Sigmoid colon (tissue), 4 donors: ENCODE measurements at regions not wholly inside any gene's neighbourhood (a gene's known extent, or its start where the extent isn't known, plus 50 kb on each side); places are given as distances from the start of the nearest gene placed in this dataset.

Source experiments
- CTCF ChIP-seq, 4 experiments: fragments of 450-650 bp in 3 of 4; fragments of 200-600 bp in 1 of 4; IDR thresholded peaks; one replicate each; pipeline ENCODE4 v1.5.1; 2016 to 2019; ENCODE audit warnings: antibody characterized with exemption in 4 of 4, mild to moderate bottlenecking in 3 of 4, moderate library complexity in 2 of 4
- EP300 ChIP-seq, 4 donors: sonication (generic); formaldehyde crosslinking; IDR thresholded peaks; one replicate each; pipeline ENCODE4 v1.6.1; 2017; ENCODE audit warnings: antibody characterized with exemption in 4 of 4
- POLR2A ChIP-seq, 2 donors: fragments of 450-650 bp; IDR thresholded peaks; one replicate each; pipeline ENCODE4 v1.6.1; 2016; ENCODE audit warnings: antibody characterized with exemption in 2 of 2, mild to moderate bottlenecking in 2 of 2, moderate library complexity in 2 of 2

DNA sequence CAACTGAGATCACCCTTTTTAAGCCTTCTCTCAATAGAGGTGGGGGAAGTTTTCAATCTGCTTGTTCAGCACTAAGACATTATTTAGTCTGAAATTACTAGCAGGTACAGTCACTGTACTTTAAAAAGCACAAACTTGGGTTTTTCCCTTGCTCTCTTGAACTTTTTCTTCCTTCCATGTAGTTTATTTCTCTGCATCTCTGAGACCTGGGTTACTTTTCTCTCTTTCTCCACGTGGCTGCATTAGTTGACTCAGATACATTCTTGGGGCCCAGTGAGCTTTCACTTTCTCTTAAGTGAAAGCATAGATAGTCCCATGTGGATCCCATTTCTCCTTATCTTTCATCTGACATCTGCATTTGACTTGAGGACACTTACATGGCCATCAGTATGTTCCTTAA, 433.9 kb upstream of the MAP3K7 start:
- TF ChIP-seq CTCF (IDR thresholded peaks at IDR 0.05), result no peak
- no peak for TF ChIP-seq EP300 (IDR thresholded peaks at IDR 0.05)
- TF ChIP-seq POLR2A (IDR thresholded peaks at IDR 0.05), result no peak
